Nephron (organoid): ENCODE measurements at regions not wholly inside any gene's neighbourhood (a gene's known extent, or its start where the extent isn't known, plus 50 kb on each side); places are given as distances from the start of the nearest gene placed in this dataset.

Experiments
- H3K27ac Mint-ChIP-seq, 3 experiments: 2 replicates each; pipeline ENCODE4 v1.8.0; 2020; ENCODE audit warnings: mixed read lengths in 3 of 3, mild to moderate bottlenecking in 2 of 3, moderate library complexity in 1 of 3
- H3K27me3 Mint-ChIP-seq: 2 replicates; pipeline ENCODE4 v1.8.0; 2021; ENCODE audit warnings: low read depth, mild to moderate bottlenecking, moderate library complexity, mixed read lengths
- H3K36me3 Mint-ChIP-seq: 2 replicates; pipeline ENCODE4 v1.8.0; 2020; ENCODE audit warnings: low read depth, mixed read lengths
- H3K4me1 Mint-ChIP-seq: 2 replicates; pipeline ENCODE4 v1.8.0; 2020; ENCODE audit warnings: mixed read lengths
- H3K4me3 Mint-ChIP-seq, 3 experiments: 2 replicates each; pipeline ENCODE4 v1.8.0; 2020; ENCODE audit warnings: mild to moderate bottlenecking in 3 of 3, mixed read lengths in 3 of 3, moderate library complexity in 2 of 3
- H3K9me3 Mint-ChIP-seq: 2 replicates; pipeline ENCODE4 v1.8.0; 2020; ENCODE audit warnings: mixed read lengths
- TF ChIP-seq, protein P1 (sequence below), 3 experiments: fragments of 200-600 bp; sonication (generic); IDR thresholded peaks; one replicate each; pipeline ENCODE4 v1.5.0; 2021; ENCODE audit warnings: antibody characterized with exemption in 3 of 3; ENCODE audit not compliant: unreplicated experiment in 3 of 3

DNA sequence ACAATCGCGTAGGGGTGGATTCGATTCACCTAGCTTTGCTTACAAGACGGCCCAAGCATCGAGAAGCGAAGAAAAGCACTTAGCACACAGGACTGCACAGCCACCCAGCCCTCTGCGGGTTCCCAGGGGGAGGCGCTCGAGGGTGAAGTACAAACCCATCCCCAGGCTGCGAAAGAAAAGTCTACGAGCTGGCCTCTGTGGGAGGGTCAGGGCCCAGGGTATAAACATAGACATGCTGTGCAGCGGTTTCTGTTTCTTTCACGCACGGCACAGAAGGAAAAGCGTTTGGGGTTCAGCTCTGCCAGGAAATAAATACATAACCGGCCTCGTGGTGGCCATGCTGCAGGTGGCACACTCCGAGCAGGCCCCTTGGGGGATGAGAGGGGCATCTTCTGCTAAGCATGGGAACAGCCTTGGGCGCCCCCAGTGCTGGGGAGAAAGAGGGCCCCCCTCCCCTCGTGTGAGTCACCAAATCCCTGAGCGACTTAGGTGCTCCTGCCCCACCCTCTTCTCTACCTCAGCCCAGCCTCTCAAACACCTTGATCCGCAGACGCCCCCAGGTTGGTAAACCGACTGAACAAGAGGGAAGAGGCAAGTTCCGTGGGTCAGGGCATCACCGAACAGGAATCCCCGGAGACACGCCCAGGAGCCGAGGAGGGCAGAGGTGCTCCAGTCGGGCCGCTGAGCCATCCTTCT is 91.6 kb upstream of the RIPOR2 start:
- H3K27ac Mint-ChIP-seq: no peak overlapping the region
- no peaks in the 10 kb centered on the region for H3K36me3 Mint-ChIP-seq
- no peaks in the 10 kb centered on the region for H3K9me3 Mint-ChIP-seq
- H3K4me3 Mint-ChIP-seq: no peak overlapping the region
- TF ChIP-seq, protein P1, sequence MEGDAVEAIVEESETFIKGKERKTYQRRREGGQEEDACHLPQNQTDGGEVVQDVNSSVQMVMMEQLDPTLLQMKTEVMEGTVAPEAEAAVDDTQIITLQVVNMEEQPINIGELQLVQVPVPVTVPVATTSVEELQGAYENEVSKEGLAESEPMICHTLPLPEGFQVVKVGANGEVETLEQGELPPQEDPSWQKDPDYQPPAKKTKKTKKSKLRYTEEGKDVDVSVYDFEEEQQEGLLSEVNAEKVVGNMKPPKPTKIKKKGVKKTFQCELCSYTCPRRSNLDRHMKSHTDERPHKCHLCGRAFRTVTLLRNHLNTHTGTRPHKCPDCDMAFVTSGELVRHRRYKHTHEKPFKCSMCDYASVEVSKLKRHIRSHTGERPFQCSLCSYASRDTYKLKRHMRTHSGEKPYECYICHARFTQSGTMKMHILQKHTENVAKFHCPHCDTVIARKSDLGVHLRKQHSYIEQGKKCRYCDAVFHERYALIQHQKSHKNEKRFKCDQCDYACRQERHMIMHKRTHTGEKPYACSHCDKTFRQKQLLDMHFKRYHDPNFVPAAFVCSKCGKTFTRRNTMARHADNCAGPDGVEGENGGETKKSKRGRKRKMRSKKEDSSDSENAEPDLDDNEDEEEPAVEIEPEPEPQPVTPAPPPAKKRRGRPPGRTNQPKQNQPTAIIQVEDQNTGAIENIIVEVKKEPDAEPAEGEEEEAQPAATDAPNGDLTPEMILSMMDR (IDR thresholded peaks at IDR 0.05; ENCODE audit: unreplicated experiment in 3 of 3): no peak
- peaks cover 4% of the 10 kb centered on the region for H3K27me3 Mint-ChIP-seq
- peaks cover 13% of the 10 kb centered on the region for H3K4me1 Mint-ChIP-seq

DNA sequence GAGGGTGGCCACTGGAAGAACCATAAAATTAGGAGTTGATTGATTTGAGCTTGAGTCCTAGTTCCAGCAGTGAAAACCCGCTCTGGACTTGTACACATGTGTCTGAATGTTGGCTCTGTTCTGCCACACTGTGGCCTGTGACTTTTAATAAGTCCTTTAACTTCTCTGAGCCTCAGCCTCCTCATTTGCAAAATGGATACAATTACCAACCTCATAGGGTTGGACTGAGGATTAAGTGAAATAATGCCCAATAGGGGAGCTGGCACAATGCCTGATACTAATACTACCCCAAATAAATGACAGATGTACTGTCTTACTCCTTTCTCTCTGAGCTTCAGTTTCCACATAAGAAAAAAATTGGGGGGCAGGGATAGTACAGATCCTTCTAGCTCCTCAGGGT is 92.6 kb upstream of the RIPOR2 start:
- H3K4me3 Mint-ChIP-seq: no peak overlapping the region
- TF ChIP-seq, protein P1 (IDR thresholded peaks at IDR 0.05; ENCODE audit: unreplicated experiment in 3 of 3): no peak
- H3K27me3 Mint-ChIP-seq: peaks cover 4% of the 10 kb centered on the region
- H3K4me1 Mint-ChIP-seq: peaks cover 13% of the 10 kb centered on the region
- H3K36me3 Mint-ChIP-seq: no peaks in the 10 kb centered on the region
- H3K9me3 Mint-ChIP-seq: no peaks in the 10 kb centered on the region
- H3K27ac Mint-ChIP-seq: no peak overlapping the region

DNA sequence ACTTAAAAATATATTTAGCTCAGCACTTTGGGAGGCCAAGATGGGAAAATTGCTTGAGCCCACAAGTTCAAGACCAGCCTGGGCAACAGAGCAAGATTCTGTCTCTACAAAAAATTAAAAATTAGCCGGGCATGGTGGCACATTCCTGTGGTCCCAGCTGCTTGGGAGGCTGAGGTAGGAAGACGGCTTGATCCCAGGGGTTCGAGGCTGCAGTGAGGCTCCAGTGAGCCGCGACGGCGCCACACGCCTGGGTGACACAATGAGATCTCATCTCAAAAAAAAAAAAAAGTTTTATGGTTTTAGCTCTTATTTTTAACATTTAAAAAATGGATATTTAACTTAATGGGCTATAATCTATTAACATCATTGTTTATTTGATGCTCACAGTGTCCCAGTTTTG is 97.2 kb upstream of the RIPOR2 start:
- H3K36me3 Mint-ChIP-seq: no peaks in the 10 kb centered on the region
- H3K4me3 Mint-ChIP-seq: no peak overlapping the region
- H3K27ac Mint-ChIP-seq: no peak overlapping the region
- no peaks in the 10 kb centered on the region for H3K9me3 Mint-ChIP-seq
- TF ChIP-seq, protein P1 (IDR thresholded peaks at IDR 0.05; ENCODE audit: unreplicated experiment in 3 of 3): no peak
- H3K27me3 Mint-ChIP-seq: no peaks in the 10 kb centered on the region
- peaks cover 14% of the 10 kb centered on the region for H3K4me1 Mint-ChIP-seq

DNA sequence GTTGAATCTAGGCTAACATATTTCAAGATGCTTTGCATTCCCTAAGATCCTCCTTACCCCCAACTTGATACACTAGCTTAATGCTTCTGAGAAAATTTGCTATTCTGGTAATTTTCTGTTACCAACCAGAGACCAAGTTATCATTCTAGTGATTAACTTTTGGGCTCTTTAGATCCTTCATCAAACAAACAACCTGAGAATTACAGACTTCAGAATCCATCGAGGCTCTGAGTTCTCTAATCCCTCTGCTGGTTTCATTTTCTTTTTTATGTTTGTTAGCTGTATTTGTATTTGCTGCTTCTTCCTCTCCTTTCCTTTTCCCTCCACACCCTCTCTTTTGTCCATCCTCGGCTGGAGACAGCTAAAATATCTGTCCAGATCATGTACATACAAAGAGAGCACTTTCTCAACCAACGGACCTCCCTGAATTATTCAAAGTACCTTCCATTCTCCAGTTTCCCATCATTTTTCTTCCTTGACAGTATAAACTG is 98.7 kb upstream of the RIPOR2 start:
- TF ChIP-seq, protein P1 (IDR thresholded peaks at IDR 0.05; ENCODE audit: unreplicated experiment in 3 of 3): no peak
- H3K27me3 Mint-ChIP-seq: no peaks in the 10 kb centered on the region
- H3K9me3 Mint-ChIP-seq: peaks cover 3% of the 10 kb centered on the region
- H3K4me1 Mint-ChIP-seq: peaks cover 19% of the 10 kb centered on the region
- peak overlapping the region in 2 of 3 experiments; percentile 1 to 3 for H3K4me3 Mint-ChIP-seq
- no peaks in the 10 kb centered on the region for H3K36me3 Mint-ChIP-seq
- H3K27ac Mint-ChIP-seq: peak overlapping the region; percentile 76 to 84 (median 83)

DNA sequence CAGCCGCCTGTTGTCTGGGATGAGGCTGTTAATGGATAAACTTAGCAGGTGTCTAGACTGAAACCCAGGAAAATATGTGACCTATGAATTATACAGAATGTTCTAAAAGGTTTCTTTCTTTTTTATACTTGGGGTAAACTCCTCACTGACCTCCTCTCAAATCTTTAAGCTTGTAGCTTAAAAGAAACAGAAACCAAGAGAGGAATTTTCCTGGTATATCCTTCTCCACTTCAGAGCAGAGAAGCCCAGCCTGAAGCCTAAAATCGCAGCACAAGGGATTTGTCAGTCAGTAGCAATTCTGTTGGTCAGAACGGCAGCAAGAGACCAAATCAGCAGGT is 99.4 kb upstream of the RIPOR2 start:
- H3K36me3 Mint-ChIP-seq: no peaks in the 10 kb centered on the region
- H3K4me3 Mint-ChIP-seq: no peak overlapping the region
- peak overlapping the region; percentile 76 to 84 (median 83) for H3K27ac Mint-ChIP-seq
- TF ChIP-seq, protein P1 (IDR thresholded peaks at IDR 0.05; ENCODE audit: unreplicated experiment in 3 of 3): no peak
- H3K27me3 Mint-ChIP-seq: no peaks in the 10 kb centered on the region
- H3K4me1 Mint-ChIP-seq: peaks cover 23% of the 10 kb centered on the region
- peaks cover 3% of the 10 kb centered on the region for H3K9me3 Mint-ChIP-seq
